ENCODE measurements at regions not wholly inside any gene's neighbourhood (a gene's known extent, or its start where the extent isn't known, plus 50 kb on each side); places are given as distances from the start of the nearest gene placed in this dataset.
A peak's percentile ranks its signal among the peaks of the same experiment; 100 is the strongest.

GRCh38 chr2:64704161-64704560 is 50.4 kb upstream of the SERTAD2 start:
- no peak for DNase-seq

GRCh38 chr2:64704996-64705395 is 51.3 kb upstream of the SERTAD2 start:
- no peak for DNase-seq

- no peak for DNase-seq
These were observed 53.6 kb upstream of the SERTAD2 start for GRCh38 chr2:64707276-64707675.

GRCh38 chr2:64708829-64709228 is 55.1 kb upstream of the SERTAD2 start:
- no peak for DNase-seq

GRCh38 chr2:64711252-64711800 is 57.6 kb upstream of the SERTAD2 start:
- DNase-seq: no peak

- DNase-seq: no peak
These were observed 60.0 kb upstream of the SERTAD2 start for GRCh38 chr2:64713686-64714085.

GRCh38 chr2:64716569-64716968 is 62.9 kb upstream of the SERTAD2 start:
- no peak for DNase-seq

GRCh38 chr2:64718250-64718885 is 64.7 kb upstream of the SERTAD2 start:
- no peak for DNase-seq

- DNase-seq: no peak
These were observed 67.0 kb upstream of the SERTAD2 start for GRCh38 chr2:64720535-64721319.

- DNase-seq: no peak
These were observed 67.6 kb upstream of the SERTAD2 start for GRCh38 chr2:64721320-64721623.

- DNase-seq: no peak
These were observed 68.8 kb upstream of the SERTAD2 start for GRCh38 chr2:64722291-64723044.

- DNase-seq: no peak
These were observed 73.5 kb upstream of the SERTAD2 start for GRCh38 chr2:64727013-64727767.

- DNase-seq: no peak
These were observed 74.2 kb upstream of the SERTAD2 start for GRCh38 chr2:64727843-64728463.

- peak; percentile 40 for DNase-seq
These were observed 77.0 kb upstream of the SERTAD2 start for GRCh38 chr2:64730551-64731262.

GRCh38 chr2:64731263-64731643 is 77.5 kb upstream of the SERTAD2 start:
- no peak for DNase-seq

- no peak for DNase-seq
These were observed 78.0 kb upstream of the SERTAD2 start for GRCh38 chr2:64731746-64732145.

GRCh38 chr2:64732146-64732545 is 78.4 kb upstream of the SERTAD2 start:
- no peak for DNase-seq

- no peak for DNase-seq
These were observed 81.8 kb upstream of the SERTAD2 start for GRCh38 chr2:64735504-64735903.

GRCh38 chr2:64737547-64737946 is 83.8 kb upstream of the SERTAD2 start:
- no peak for DNase-seq

GRCh38 chr2:64738026-64738425 is 84.3 kb upstream of the SERTAD2 start:
- no peak for DNase-seq

GRCh38 chr2:64742678-64743077 is 89.0 kb upstream of the SERTAD2 start:
- DNase-seq: no peak

Data from activated CD4-positive, alpha-beta T cell treated with anti-CD3 and anti-CD28 coated beads, Interleukin-2, amount 50 U/mL, for 1 hour (primary cell).